ENCODE measurements at regions not wholly inside any gene's neighbourhood (a gene's known extent, or its start where the extent isn't known, plus 50 kb on each side); places are given as distances from the start of the nearest gene placed in this dataset.
"Not testable (repeated sequence)": the region's sequence is repeated elsewhere in the genome, so short reads cannot be mapped to it uniquely, and the experiment has no call there.

DNA sequence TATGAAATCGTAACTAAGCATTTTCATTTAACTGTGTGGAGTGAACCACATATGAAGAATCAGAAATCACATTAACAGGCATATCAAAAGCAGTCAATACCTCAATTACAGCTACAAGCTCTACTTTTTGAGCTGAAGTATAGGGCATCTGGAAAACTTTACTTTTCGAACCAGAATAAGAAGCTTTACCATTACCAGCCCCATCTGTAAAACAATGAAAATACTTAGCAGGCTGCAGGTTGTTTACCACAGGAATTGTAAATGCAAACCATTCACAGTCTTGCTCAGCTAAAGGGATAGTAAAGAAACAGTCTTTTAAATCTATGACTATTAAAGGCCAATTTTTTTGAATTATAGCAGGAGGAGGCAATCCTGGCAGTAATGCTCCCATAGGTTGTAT is 565.6 kb upstream of the MBL2 start:
- peaks cover 21 to 36% of the 10 kb centered on the region in 2 experiments for H3K9me3 Mint-ChIP-seq
- H3K4me3 Mint-ChIP-seq; H3K56ac ChIP-seq (ENCODE audit: insufficient read length, low read depth, low read length); H3K23me2 ChIP-seq (ENCODE audit: insufficient read length, low read depth, low read length, poor library complexity, severe bottlenecking); H2BK15ac ChIP-seq (ENCODE audit: low read depth, low read length); H4K91ac ChIP-seq (ENCODE audit: insufficient read length, low read depth, low read length); H3T11ph ChIP-seq (ENCODE audit: low read length); H3K9ac ChIP-seq (ENCODE audit: extremely low read depth, insufficient read length, low read length); H4K8ac ChIP-seq (replicated peaks; ENCODE audit: insufficient read length, low read depth, low read length); H3K9me3 ChIP-seq (ENCODE audit: control insufficient read depth, low read depth, low read length); H2AFZ ChIP-seq (ENCODE audit: low read length); H3K79me2 ChIP-seq (ENCODE audit: insufficient read depth, low read length); H2BK120ac ChIP-seq (ENCODE audit: low read depth, low read length, poor library complexity, severe bottlenecking); H3K4me2 ChIP-seq (ENCODE audit: insufficient read depth, insufficient read length, low read length); H3K79me1 ChIP-seq (ENCODE audit: insufficient read depth, low read depth, low read length, poor library complexity, severe bottlenecking); H3K27me3 Mint-ChIP-seq (ENCODE audit: low read depth); H2BK12ac ChIP-seq (ENCODE audit: insufficient read length, low read depth, low read length); H3K14ac ChIP-seq (ENCODE audit: insufficient read depth, low read length); H3K23ac ChIP-seq (ENCODE audit: insufficient read length, low read depth, low read length); H3K4me1 ChIP-seq (ENCODE audit: insufficient read depth, low read length); H2BK5ac ChIP-seq (ENCODE audit: insufficient read length, low read length); H3K4ac ChIP-seq (ENCODE audit: low read depth, low read length); H4K5ac ChIP-seq (ENCODE audit: insufficient read length, low read depth, low read length); H2BK20ac ChIP-seq (ENCODE audit: low read depth, low read length, poor library complexity, severe bottlenecking); DNase-seq; H3K27me3 ChIP-seq (ENCODE audit: insufficient read depth, low read length); H4K20me1 ChIP-seq (ENCODE audit: control insufficient read depth, insufficient read depth, insufficient read length); H2AK5ac ChIP-seq (ENCODE audit: insufficient read length, low read length); H3K18ac ChIP-seq (ENCODE audit: insufficient read length, low read depth, low read length): not testable (repeated sequence)
- peak overlapping the region; percentile 81 to 95 (median 88); a peak in 5 of 7 replicates for H3K27ac Mint-ChIP-seq
- peaks cover 21 to 38% (median 36%) of the 10 kb centered on the region in 3 experiments for H3K36me3 Mint-ChIP-seq (ENCODE audit: insufficient read depth in 1 of 3, low read depth in 3 of 3)
- H3K4me1 Mint-ChIP-seq = peaks cover 28 to 32% of the 10 kb centered on the region in 2 experiments
- peak overlapping the region; percentile 67 for H3K27ac ChIP-seq (ENCODE audit: insufficient read length, low read depth, low read length)
- WGBS (ENCODE audit: extremely low coverage, insufficient read length, low lambda C conversion rate) = no CpG with 5 or more reads among the region's 2 CpGs

DNA sequence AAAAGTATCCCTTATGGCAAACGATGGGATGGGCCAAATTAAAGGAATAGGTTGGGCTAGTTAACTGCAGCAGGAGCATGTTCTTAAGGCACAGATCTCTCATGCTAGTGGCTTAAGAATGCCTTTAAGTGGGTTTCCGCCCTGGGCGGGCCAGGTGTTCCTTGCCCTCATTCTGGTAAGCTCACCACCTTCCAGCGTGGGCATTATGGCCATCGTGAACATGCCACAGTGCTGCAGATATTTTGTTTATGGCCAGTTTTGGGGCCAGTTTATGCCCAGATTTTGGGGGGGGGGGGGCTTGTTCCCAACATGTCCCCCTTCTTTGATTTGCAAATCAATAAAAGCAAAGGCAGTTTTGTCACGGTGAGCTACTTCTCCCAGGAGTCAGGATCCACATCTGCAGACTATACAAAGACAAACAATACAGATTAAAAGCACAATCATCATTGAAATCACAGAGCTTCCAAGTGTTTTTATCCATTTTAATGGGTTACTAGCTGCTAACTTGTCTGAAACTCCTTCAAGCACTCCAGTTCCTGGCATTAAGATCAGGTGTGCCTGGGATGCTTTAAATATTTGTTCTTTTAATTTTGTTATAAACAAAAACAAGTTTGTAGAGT is 563.3 kb upstream of the MBL2 start:
- H3K9ac ChIP-seq (ENCODE audit: extremely low read depth, insufficient read length, low read length); H3K23me2 ChIP-seq (ENCODE audit: insufficient read length, low read depth, low read length, poor library complexity, severe bottlenecking); H2BK20ac ChIP-seq (ENCODE audit: low read depth, low read length, poor library complexity, severe bottlenecking); H4K20me1 ChIP-seq (ENCODE audit: control insufficient read depth, insufficient read depth, insufficient read length); H2AK5ac ChIP-seq (ENCODE audit: insufficient read length, low read length); DNase-seq; H2BK15ac ChIP-seq (ENCODE audit: low read depth, low read length); H2BK5ac ChIP-seq (ENCODE audit: insufficient read length, low read length); H2BK120ac ChIP-seq (ENCODE audit: low read depth, low read length, poor library complexity, severe bottlenecking); H4K91ac ChIP-seq (ENCODE audit: insufficient read length, low read depth, low read length); H3K27me3 Mint-ChIP-seq (ENCODE audit: low read depth); H3K18ac ChIP-seq (ENCODE audit: insufficient read length, low read depth, low read length); H4K5ac ChIP-seq (ENCODE audit: insufficient read length, low read depth, low read length); H3K9me3 ChIP-seq (ENCODE audit: control insufficient read depth, low read depth, low read length); H3K27ac Mint-ChIP-seq; H3K27me3 ChIP-seq (ENCODE audit: insufficient read depth, low read length); H3K79me1 ChIP-seq (ENCODE audit: insufficient read depth, low read depth, low read length, poor library complexity, severe bottlenecking); H3T11ph ChIP-seq (ENCODE audit: low read length); H3K27ac ChIP-seq (ENCODE audit: insufficient read length, low read depth, low read length); H2AFZ ChIP-seq (ENCODE audit: low read length); H3K14ac ChIP-seq (ENCODE audit: insufficient read depth, low read length); H3K79me2 ChIP-seq (ENCODE audit: insufficient read depth, low read length); H3K4me2 ChIP-seq (ENCODE audit: insufficient read depth, insufficient read length, low read length); H3K4ac ChIP-seq (ENCODE audit: low read depth, low read length); H2BK12ac ChIP-seq (ENCODE audit: insufficient read length, low read depth, low read length); H3K23ac ChIP-seq (ENCODE audit: insufficient read length, low read depth, low read length); H3K4me3 Mint-ChIP-seq; H4K8ac ChIP-seq (replicated peaks; ENCODE audit: insufficient read length, low read depth, low read length); H3K56ac ChIP-seq (ENCODE audit: insufficient read length, low read depth, low read length); H3K4me1 ChIP-seq (ENCODE audit: insufficient read depth, low read length): not testable (repeated sequence)
- Mint-ChIP-seq H3K4me1 (peaks cover 28 to 32% of the 10 kb centered on the region in 2 experiments), H3K9me3 (peaks cover 26 to 42% of the 10 kb centered on the region in 2 experiments), H3K36me3 (ENCODE audit: insufficient read depth in 1 of 3, low read depth in 3 of 3) (peaks cover 24 to 49% (median 36%) of the 10 kb centered on the region in 3 experiments)
- WGBS (ENCODE audit: extremely low coverage, insufficient read length, low lambda C conversion rate) = no CpG with 5 or more reads among the region's 6 CpGs
